H9 (cell line): ENCODE measurements at regions not wholly inside any gene's neighbourhood (a gene's known extent, or its start where the extent isn't known, plus 50 kb on each side); places are given as distances from the start of the nearest gene placed in this dataset.

Experiments
- DNase-seq: peaks from one replicate; pipeline ENCODE4 v3.0.0-alpha.2; 2017
- H2AFZ ChIP-seq: one replicate; pipeline ENCODE4 v1.6.1; 2013; ENCODE audit warnings: mild to moderate bottlenecking, low read length, control low read depth, moderate library complexity
- H2AK5ac ChIP-seq: 2 replicates; pipeline ENCODE4 v1.6.1; 2013; ENCODE audit warnings: low read length, control low read depth, mixed read lengths; ENCODE audit not compliant: insufficient read length
- H2BK120ac ChIP-seq: one replicate; pipeline ENCODE4 v1.6.1; 2013; ENCODE audit warnings: low read depth, mild to moderate bottlenecking, low read length, control low read depth, inconsistent platforms; ENCODE audit not compliant: poor library complexity, severe bottlenecking
- H2BK12ac ChIP-seq: 2 replicates; pipeline ENCODE4 v1.6.1; 2013; ENCODE audit warnings: low read length, control low read depth, mixed read lengths, low read depth; ENCODE audit not compliant: insufficient read length
- H2BK15ac ChIP-seq: 2 replicates; pipeline ENCODE4 v1.6.1; 2013; ENCODE audit warnings: low read depth, low read length, control low read depth
- H2BK20ac ChIP-seq: one replicate; pipeline ENCODE4 v1.6.1; 2013; ENCODE audit warnings: low read depth, mild to moderate bottlenecking, low read length, control low read depth, inconsistent platforms; ENCODE audit not compliant: poor library complexity, severe bottlenecking
- H2BK5ac ChIP-seq: 2 replicates; pipeline ENCODE4 v1.6.1; 2013; ENCODE audit warnings: low read length, control low read depth, mixed read lengths; ENCODE audit not compliant: insufficient read length
- H3K14ac ChIP-seq: 2 replicates; pipeline ENCODE4 v1.6.1; 2013; ENCODE audit warnings: low read length, control low read depth; ENCODE audit not compliant: insufficient read depth
- H3K18ac ChIP-seq: 2 replicates; pipeline ENCODE4 v1.6.1; 2013; ENCODE audit warnings: low read depth, mild to moderate bottlenecking, mixed read lengths, low read length, control low read depth; ENCODE audit not compliant: insufficient read length
- H3K23ac ChIP-seq: 2 replicates; pipeline ENCODE4 v1.6.1; 2013; ENCODE audit warnings: low read length, control low read depth, mixed read lengths, low read depth; ENCODE audit not compliant: insufficient read length
- H3K23me2 ChIP-seq: 2 replicates; pipeline ENCODE4 v1.6.1; 2013; ENCODE audit warnings: low read depth, mild to moderate bottlenecking, mixed read lengths, low read length, control low read depth; ENCODE audit not compliant: insufficient read length, poor library complexity, severe bottlenecking
- H3K27ac ChIP-seq: 2 replicates; pipeline ENCODE4 v1.5.1; 2013; ENCODE audit warnings: low read length, control low read depth, mixed read lengths, low read depth; ENCODE audit not compliant: insufficient read length
- H3K27me3 ChIP-seq: 2 replicates; pipeline ENCODE4 v1.6.1; 2013; ENCODE audit warnings: low read length, control low read depth, inconsistent platforms; ENCODE audit not compliant: insufficient read depth
- H3K4ac ChIP-seq: 2 replicates; pipeline ENCODE4 v1.6.1; 2013; ENCODE audit warnings: low read depth, mild to moderate bottlenecking, control low read depth, inconsistent platforms, low read length, moderate library complexity
- H3K4me1 ChIP-seq: 2 replicates; pipeline ENCODE4 v1.6.1; 2013; ENCODE audit warnings: low read length, control low read depth, inconsistent platforms; ENCODE audit not compliant: insufficient read depth
- H3K4me2 ChIP-seq: 2 replicates; pipeline ENCODE4 v1.6.1; 2013; ENCODE audit warnings: low read length, control low read depth, mixed read lengths; ENCODE audit not compliant: insufficient read length, insufficient read depth
- H3K56ac ChIP-seq: 2 replicates; pipeline ENCODE4 v1.6.1; 2013; ENCODE audit warnings: low read depth, mild to moderate bottlenecking, mixed read lengths, low read length, control low read depth; ENCODE audit not compliant: insufficient read length
- H3K79me1 ChIP-seq: 2 replicates; pipeline ENCODE4 v1.6.1; 2013; ENCODE audit warnings: low read depth, mild to moderate bottlenecking, moderate library complexity, low read length, control low read depth, inconsistent platforms; ENCODE audit not compliant: insufficient read depth, poor library complexity, severe bottlenecking
- H3K79me2 ChIP-seq: 2 replicates; pipeline ENCODE4 v1.6.1; 2013; ENCODE audit warnings: low read length, control low read depth, inconsistent platforms; ENCODE audit not compliant: insufficient read depth
- H3K9ac ChIP-seq: 2 replicates; pipeline ENCODE4 v1.6.1; 2013; ENCODE audit warnings: low read length, control low read depth, mixed read lengths; ENCODE audit not compliant: insufficient read length; ENCODE audit errors: extremely low read depth
- H3K9me3 ChIP-seq: one replicate; pipeline ENCODE4 v1.6.1; 2013; ENCODE audit warnings: low read depth, low read length, inconsistent platforms; ENCODE audit not compliant: control insufficient read depth
- H3T11ph ChIP-seq: one replicate; pipeline ENCODE4 v1.6.1; 2013; ENCODE audit warnings: mild to moderate bottlenecking, low read length, control low read depth, inconsistent platforms
- H4K20me1 ChIP-seq: one replicate; pipeline ENCODE4 v1.6.1; 2013; ENCODE audit not compliant: control insufficient read depth, insufficient read length, insufficient read depth
- H4K5ac ChIP-seq: 2 replicates; pipeline ENCODE4 v1.6.1; 2013; ENCODE audit warnings: low read depth, mild to moderate bottlenecking, mixed read lengths, low read length, control low read depth; ENCODE audit not compliant: insufficient read length
- H4K8ac ChIP-seq: replicated peaks from 2 replicates; pipeline ENCODE4 v1.6.1; 2013; ENCODE audit warnings: low read length, control low read depth, mixed read lengths, low read depth; ENCODE audit not compliant: insufficient read length
- H4K91ac ChIP-seq: 2 replicates; pipeline ENCODE4 v1.6.1; 2013; ENCODE audit warnings: low read depth, mild to moderate bottlenecking, moderate library complexity, mixed read lengths, low read length, control low read depth; ENCODE audit not compliant: insufficient read length
- H3K27ac Mint-ChIP-seq, 3 experiments: 2 replicates in 2 of 3; 3 replicates in 1 of 3; pipeline ENCODE4 v1.8.0; 2020 to 2021; ENCODE audit warnings: mixed read lengths in 3 of 3, mild to moderate bottlenecking in 1 of 3, moderate library complexity in 1 of 3
- H3K27me3 Mint-ChIP-seq: 2 replicates; pipeline ENCODE4 v1.8.0; 2021; ENCODE audit warnings: low read depth, mild to moderate bottlenecking, moderate library complexity, mixed read lengths
- H3K36me3 Mint-ChIP-seq, 3 experiments: 2 replicates in 2 of 3; 3 replicates in 1 of 3; pipeline ENCODE4 v1.8.0; 2020 to 2021; ENCODE audit warnings: low read depth in 3 of 3, mixed read lengths in 3 of 3; ENCODE audit not compliant: insufficient read depth in 1 of 3
- H3K4me1 Mint-ChIP-seq, 2 experiments: 2 replicates each; pipeline ENCODE4 v1.8.0; 2020; ENCODE audit warnings: mixed read lengths in 2 of 2
- H3K4me3 Mint-ChIP-seq, 2 experiments: 2 replicates in 1 of 2; 3 replicates in 1 of 2; pipeline ENCODE4 v1.8.0; 2020 to 2021; ENCODE audit warnings: mild to moderate bottlenecking in 2 of 2, mixed read lengths in 2 of 2, moderate library complexity in 1 of 2
- H3K9me3 Mint-ChIP-seq, 2 experiments: 2 replicates in 1 of 2; 3 replicates in 1 of 2; pipeline ENCODE4 v1.8.0; 2020; ENCODE audit warnings: mild to moderate bottlenecking in 2 of 2, mixed read lengths in 2 of 2, moderate library complexity in 1 of 2
- WGBS: extraction: QIAGEN DNeasy Blood & Tissue Kit; methylation state at CpG from one replicate; pipeline ENCODE4 v1.1.7; 2013; ENCODE audit warnings: missing lambda C conversion rate, low lambda C conversion rate, mixed read lengths; ENCODE audit not compliant: insufficient read length; ENCODE audit errors: extremely low coverage; 5-methylcytosine and 5-hydroxymethylcytosine counted together
- TF ChIP-seq, protein P1 (sequence below): fragments of 200-600 bp; sonication (generic); conservative IDR thresholded peaks from 3 replicates; pipeline ENCODE4 v1.8.0; 2021; ENCODE audit warnings: antibody characterized with exemption, mild to moderate bottlenecking

DNA sequence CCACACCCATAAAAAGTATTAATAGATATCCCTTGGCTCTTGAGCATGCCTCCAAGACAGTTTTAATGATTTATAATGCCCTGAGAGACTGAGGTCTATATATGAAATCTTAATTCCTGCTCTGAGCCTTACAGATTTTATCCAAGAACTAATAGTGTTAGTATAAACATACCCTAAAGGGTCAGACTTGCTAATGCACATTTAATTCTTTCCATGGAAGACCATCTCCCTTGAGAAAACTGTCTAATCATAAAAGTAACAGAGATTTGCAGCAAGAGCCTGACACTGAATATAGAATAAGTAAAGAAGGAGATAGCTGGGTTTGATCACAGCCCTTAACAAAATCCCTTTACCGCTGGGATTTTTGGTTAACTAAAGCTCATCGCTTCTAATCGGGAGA lies 650.8 kb upstream of the KLF12 start:
- Mint-ChIP-seq H3K9me3 (no peaks in the 10 kb centered on the region), H3K4me1 (peaks cover 5 to 13% of the 10 kb centered on the region in 2 experiments), H3K27me3 (no peaks in the 10 kb centered on the region), H3K36me3 (no peaks in the 10 kb centered on the region), H3K4me3 (no peak overlapping the region), H3K27ac (no peak overlapping the region)
- Histone ChIP-seq H3K14ac (no peak overlapping the region), H2AK5ac (no peak overlapping the region), H3K27me3 (no peaks in the 10 kb centered on the region), H4K20me1 (no peaks in the 10 kb centered on the region), H2BK12ac (no peak overlapping the region), H3K18ac (no peak overlapping the region), H3K56ac (no peak overlapping the region), H3K79me1 (no peaks in the 10 kb centered on the region), H4K91ac (no peak overlapping the region), H3K23ac (no peak overlapping the region), H3K27ac (no peak overlapping the region), H3K9ac (no peak overlapping the region), H3K79me2 (no peaks in the 10 kb centered on the region), H4K5ac (no peak overlapping the region), H2BK120ac (no peak overlapping the region), H3K4me2 (no peak overlapping the region), H2AFZ (no peak overlapping the region), H3K4ac (no peak overlapping the region), H3T11ph (no peak overlapping the region), H3K9me3 (no peaks in the 10 kb centered on the region), H4K8ac (no peak overlapping the region), H2BK20ac (no peak overlapping the region), H3K4me1 (no peaks in the 10 kb centered on the region), H2BK15ac (no peak overlapping the region), H2BK5ac (no peak overlapping the region), H3K23me2 (no peaks in the 10 kb centered on the region)
- no peak for DNase-seq
- WGBS: no CpG with 5 or more reads among the region's 3 CpGs
- TF ChIP-seq, protein P1, sequence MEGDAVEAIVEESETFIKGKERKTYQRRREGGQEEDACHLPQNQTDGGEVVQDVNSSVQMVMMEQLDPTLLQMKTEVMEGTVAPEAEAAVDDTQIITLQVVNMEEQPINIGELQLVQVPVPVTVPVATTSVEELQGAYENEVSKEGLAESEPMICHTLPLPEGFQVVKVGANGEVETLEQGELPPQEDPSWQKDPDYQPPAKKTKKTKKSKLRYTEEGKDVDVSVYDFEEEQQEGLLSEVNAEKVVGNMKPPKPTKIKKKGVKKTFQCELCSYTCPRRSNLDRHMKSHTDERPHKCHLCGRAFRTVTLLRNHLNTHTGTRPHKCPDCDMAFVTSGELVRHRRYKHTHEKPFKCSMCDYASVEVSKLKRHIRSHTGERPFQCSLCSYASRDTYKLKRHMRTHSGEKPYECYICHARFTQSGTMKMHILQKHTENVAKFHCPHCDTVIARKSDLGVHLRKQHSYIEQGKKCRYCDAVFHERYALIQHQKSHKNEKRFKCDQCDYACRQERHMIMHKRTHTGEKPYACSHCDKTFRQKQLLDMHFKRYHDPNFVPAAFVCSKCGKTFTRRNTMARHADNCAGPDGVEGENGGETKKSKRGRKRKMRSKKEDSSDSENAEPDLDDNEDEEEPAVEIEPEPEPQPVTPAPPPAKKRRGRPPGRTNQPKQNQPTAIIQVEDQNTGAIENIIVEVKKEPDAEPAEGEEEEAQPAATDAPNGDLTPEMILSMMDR: no peak
